Hindlimb muscle (tissue), 1 donor: ENCODE measurements at regions not wholly inside any gene's neighbourhood (a gene's known extent, or its start where the extent isn't known, plus 50 kb on each side); places are given as distances from the start of the nearest gene placed in this dataset.

ENCODE experiments used
- DNase-seq: peaks from one replicate; pipeline ENCODE4 v3.0.0-alpha.2; 2013

- no peak for DNase-seq
Measured at GRCh38 chr13:26155568-26155967, 66.5 kb downstream of the RNF6 start.

- DNase-seq, result no peak
Measured at GRCh38 chr13:26133851-26134250, 82.0 kb upstream of the SHISA2 start.

GRCh38 chr13:26133286-26133685, 81.5 kb upstream of the SHISA2 start:
- no peak for DNase-seq

- DNase-seq, result peak; percentile 40
Measured at GRCh38 chr13:26132756-26133155, 80.9 kb upstream of the SHISA2 start.

- no peak for DNase-seq
Measured at GRCh38 chr13:26128676-26129075, 76.9 kb upstream of the SHISA2 start.

GRCh38 chr13:26117620-26118019, 65.8 kb upstream of the SHISA2 start:
- DNase-seq, result no peak

- no peak for DNase-seq
Measured at GRCh38 chr13:26112843-26113242, 61.0 kb upstream of the SHISA2 start.

GRCh38 chr13:26111797-26112196, 60.0 kb upstream of the SHISA2 start:
- no peak for DNase-seq
